Caco-2 (cell line): ENCODE measurements at regions not wholly inside any gene's neighbourhood (a gene's known extent, or its start where the extent isn't known, plus 50 kb on each side); places are given as distances from the start of the nearest gene placed in this dataset.
A peak's percentile ranks its signal among the peaks of the same experiment; 100 is the strongest.

Experiments used
- BruUV-seq: library from RNA; stranded (reverse); fragments of 400-500 nt; replicated peaks from 2 replicates; lab custom pipeline; 2021; lab: Mats Ljungman, UMichigan
- CTCF ChIA-PET: fragments of 300-600 bp; sonication (Branson Sonifier 250); formaldehyde crosslinking; loops from one replicate; lab custom pipeline; 2022; ENCODE audit warnings: antibody characterized with exemption; lab: Charles Lee
- POLR2A ChIA-PET: fragments of 300-600 bp; sonication (Branson Sonifier 250); formaldehyde crosslinking; loops from one replicate; lab custom pipeline; 2022; ENCODE audit warnings: antibody characterized with exemption; lab: Charles Lee
- DNase-seq, 2 experiments: peaks; one replicate each; pipeline versions ENCODE4 v3.0.0 to v3.0.0-alpha.2; 2020 to 2022
- H3K27me3 ChIP-seq: replicated peaks from 2 replicates; pipeline ENCODE4 v1.6.0; 2011; ENCODE audit warnings: low read length; ENCODE audit not compliant: control insufficient read depth, insufficient read depth
- H3K36me3 ChIP-seq: 2 replicates; pipeline ENCODE4 v1.5.1; 2011; ENCODE audit warnings: low read length; ENCODE audit not compliant: control insufficient read depth, insufficient read depth
- H3K4me1 ChIP-seq: fragments of 250-450 bp; sonication (Bioruptor Pico); 2 replicates; pipeline ENCODE4 v1.5.1; 2020; ENCODE audit warnings: mild to moderate bottlenecking
- H3K4me3 ChIP-seq: 2 replicates; pipeline ENCODE4 v1.5.1; 2011; ENCODE audit warnings: low read depth, mild to moderate bottlenecking, control low read depth, low read length
- H3K9me3 ChIP-seq: fragments of 250-450 bp; sonication (Bioruptor Pico); 2 replicates; pipeline ENCODE4 v1.5.1; 2020; ENCODE audit warnings: mild to moderate bottlenecking, moderate library complexity
- H3K27ac Mint-ChIP-seq: one replicate; pipeline ENCODE4 v1.8.0; 2022; ENCODE audit warnings: mixed read lengths; ENCODE audit not compliant: unreplicated experiment
- H3K27me3 Mint-ChIP-seq: one replicate; pipeline ENCODE4 v1.8.0; 2022; ENCODE audit warnings: mixed read lengths; ENCODE audit not compliant: insufficient read depth, unreplicated experiment
- H3K36me3 Mint-ChIP-seq: one replicate; pipeline ENCODE4 v1.8.0; 2022; ENCODE audit warnings: mild to moderate bottlenecking, mixed read lengths; ENCODE audit not compliant: insufficient read depth, unreplicated experiment
- H3K4me1 Mint-ChIP-seq: one replicate; pipeline ENCODE4 v1.8.0; 2022; ENCODE audit warnings: low read depth, mixed read lengths; ENCODE audit not compliant: unreplicated experiment
- H3K4me3 Mint-ChIP-seq: one replicate; pipeline ENCODE4 v1.8.0; 2022; ENCODE audit warnings: mild to moderate bottlenecking, moderate library complexity, mixed read lengths; ENCODE audit not compliant: unreplicated experiment
- H3K9me3 Mint-ChIP-seq: one replicate; pipeline ENCODE4 v1.8.0; 2022; ENCODE audit warnings: mixed read lengths; ENCODE audit not compliant: unreplicated experiment
- CTCF ChIP-seq, 2 experiments: fragments of 200-600 bp in 1 of 2; IDR thresholded peaks; 1 replicate in 1 of 2; 2 replicates in 1 of 2; pipeline versions ENCODE4 v1.5.1 to v1.8.0; 2011 to 2022; ENCODE audit warnings: antibody characterized with exemption in 1 of 2, control low read depth in 1 of 2, inconsistent platforms in 1 of 2, low read depth in 1 of 2, low read length in 1 of 2, mild to moderate bottlenecking in 1 of 2, moderate library complexity in 1 of 2; ENCODE audit not compliant: insufficient read depth in 1 of 2, severe bottlenecking in 1 of 2, unreplicated experiment in 1 of 2
- intact Hi-C: fragments of 100-400 bp; cut with micrococcal nuclease; formaldehyde crosslinking; loops from one replicate; pipeline ENCODE4 v1.10.0; 2022; ENCODE audit not compliant: unreplicated experiment

DNA sequence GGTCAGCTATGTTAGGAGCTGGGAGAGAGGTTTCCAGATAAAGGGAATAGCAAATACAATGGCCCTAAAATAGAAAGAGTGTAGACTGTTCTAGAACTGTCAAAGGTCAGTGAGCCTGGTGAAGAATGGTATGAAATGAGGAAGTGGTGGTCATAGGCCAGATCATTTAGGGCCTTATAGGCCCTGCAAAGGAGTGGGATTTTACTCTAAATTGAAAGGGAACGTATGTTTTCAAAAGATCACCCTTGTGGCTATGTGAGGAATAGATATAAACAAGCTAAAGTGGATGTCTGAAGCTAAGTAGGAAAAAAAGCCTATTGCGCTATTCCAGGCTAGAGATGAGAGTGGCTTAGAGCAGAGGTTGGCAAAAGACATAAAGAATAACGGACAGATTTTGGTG lies 70.7 kb upstream of the TDRD3 start:
- ChIA-PET POLR2A (interaction anchor here (1.7 kb wide), 1 partner anchor 65 kb away, joined by 4 read pairs; no protein-coding TSS in a partner anchor), CTCF (interaction anchor here (1.0 kb wide), 1 partner anchor 9 kb away, joined by 4 read pairs; no protein-coding TSS in a partner anchor)
- peak overlapping the region; percentile 14 for H3K27ac Mint-ChIP-seq
- peak in 1 of 2 experiments; percentile 2 for TF ChIP-seq CTCF (IDR thresholded peaks at IDR 0.05; ENCODE audit: insufficient read depth in 1 of 2, low read depth in 1 of 2, low read length in 1 of 2, severe bottlenecking in 1 of 2, unreplicated experiment in 1 of 2)
- Histone ChIP-seq H3K36me3 (no peaks in the 10 kb centered on the region), H3K4me1 (peaks cover 45% of the 10 kb centered on the region), H3K9me3 (no peaks in the 10 kb centered on the region), H3K4me3 (no peak overlapping the region), H3K27me3 (no peaks in the 10 kb centered on the region)
- peaks cover 22% of the 10 kb centered on the region for H3K4me1 Mint-ChIP-seq
- no peak for DNase-seq
- no peaks in the 10 kb centered on the region for H3K36me3 Mint-ChIP-seq
- no peaks in the 10 kb centered on the region for H3K27me3 Mint-ChIP-seq
- H3K9me3 Mint-ChIP-seq, result peaks cover 5% of the 10 kb centered on the region
- BruUV-seq, result no TSS peak
- no peak overlapping the region for H3K4me3 Mint-ChIP-seq
- intact Hi-C loops, result loop anchor here (10.0 kb wide), 1 partner anchor 191 kb away; no protein-coding TSS in a partner anchor

GRCh38 chr13:60327511-60327910 lies 69.5 kb upstream of the TDRD3 start:
- peaks cover 45% of the 10 kb centered on the region for H3K4me1 ChIP-seq
- no peaks in the 10 kb centered on the region for H3K9me3 Mint-ChIP-seq
- no peak for DNase-seq
- no peaks in the 10 kb centered on the region for H3K27me3 Mint-ChIP-seq
- no peak overlapping the region for H3K27ac Mint-ChIP-seq
- intact Hi-C loops, result loop anchor here (10.0 kb wide), 1 partner anchor 193 kb away; no protein-coding TSS in a partner anchor
- no peak overlapping the region for H3K4me3 Mint-ChIP-seq
- no peak overlapping the region for H3K4me3 ChIP-seq
- CTCF ChIA-PET, result no interaction called here
- H3K9me3 ChIP-seq, result no peaks in the 10 kb centered on the region
- no peaks in the 10 kb centered on the region for H3K36me3 ChIP-seq
- no peak for TF ChIP-seq CTCF (IDR thresholded peaks at IDR 0.05; ENCODE audit: insufficient read depth in 1 of 2, low read depth in 1 of 2, low read length in 1 of 2, severe bottlenecking in 1 of 2, unreplicated experiment in 1 of 2)
- no TSS peak for BruUV-seq
- peaks cover 22% of the 10 kb centered on the region for H3K4me1 Mint-ChIP-seq
- H3K36me3 Mint-ChIP-seq, result no peaks in the 10 kb centered on the region
- H3K27me3 ChIP-seq, result no peaks in the 10 kb centered on the region
- POLR2A ChIA-PET, result no interaction called here

GRCh38 chr13:60328073-60328472 lies 68.9 kb upstream of the TDRD3 start:
- Mint-ChIP-seq H3K4me3 (no peak overlapping the region), H3K9me3 (peaks cover 3% of the 10 kb centered on the region), H3K27me3 (no peaks in the 10 kb centered on the region), H3K27ac (peak overlapping the region; percentile 48), H3K4me1 (peaks cover 22% of the 10 kb centered on the region), H3K36me3 (no peaks in the 10 kb centered on the region)
- H3K9me3 ChIP-seq, result no peaks in the 10 kb centered on the region
- DNase-seq, result no peak
- H3K36me3 ChIP-seq, result no peaks in the 10 kb centered on the region
- ChIA-PET POLR2A (no interaction called here), CTCF (interaction anchor here (1.1 kb wide), 1 partner anchor 102 kb away, joined by 5 read pairs; no protein-coding TSS in a partner anchor)
- H3K27me3 ChIP-seq, result no peaks in the 10 kb centered on the region
- BruUV-seq, result no TSS peak
- H3K4me3 ChIP-seq, result no peak overlapping the region
- H3K4me1 ChIP-seq, result peaks cover 45% of the 10 kb centered on the region
- intact Hi-C loops, result loop anchor here (2.0 to 10.0 kb wide), 3 partner anchors 193 to 421 kb away; no protein-coding TSS in a partner anchor
- TF ChIP-seq CTCF (IDR thresholded peaks at IDR 0.05; ENCODE audit: insufficient read depth in 1 of 2, low read depth in 1 of 2, low read length in 1 of 2, severe bottlenecking in 1 of 2, unreplicated experiment in 1 of 2), result no peak
